GM13976 (cell line): ENCODE measurements at regions not wholly inside any gene's neighbourhood (a gene's known extent, or its start where the extent isn't known, plus 50 kb on each side); places are given as distances from the start of the nearest gene placed in this dataset.
"Not testable (repeated sequence)": the region's sequence is repeated elsewhere in the genome, so short reads cannot be mapped to it uniquely, and the experiment has no call there.

Source experiments
- DNase-seq: peaks from one replicate; pipeline ENCODE4 v3.0.0; 2012; ENCODE audit warnings: low spot score
- CTCF ChIP-seq: IDR thresholded peaks from 2 replicates; pipeline ENCODE4 v1.5.1; 2012; ENCODE audit warnings: borderline replicate concordance, mild to moderate bottlenecking; ENCODE audit not compliant: insufficient read depth; ENCODE audit errors: extremely low read depth, missing control alignments, control extremely low read depth
- in situ Hi-C: fragments of 300-500 bp; cut with MboI; formaldehyde crosslinking; loops from one replicate; pipeline ENCODE4 v1.12.0; 2022; ENCODE audit warnings: low sequenced_read_pairs, mixed read lengths, inconsistent platforms; ENCODE audit not compliant: unreplicated experiment

GRCh38 chr10:6802759-6803426 is 222.8 kb upstream of the PRKCQ start:
- DNase-seq = no peak
- no peak for TF ChIP-seq CTCF
- in situ Hi-C loops = no loop called here

DNA sequence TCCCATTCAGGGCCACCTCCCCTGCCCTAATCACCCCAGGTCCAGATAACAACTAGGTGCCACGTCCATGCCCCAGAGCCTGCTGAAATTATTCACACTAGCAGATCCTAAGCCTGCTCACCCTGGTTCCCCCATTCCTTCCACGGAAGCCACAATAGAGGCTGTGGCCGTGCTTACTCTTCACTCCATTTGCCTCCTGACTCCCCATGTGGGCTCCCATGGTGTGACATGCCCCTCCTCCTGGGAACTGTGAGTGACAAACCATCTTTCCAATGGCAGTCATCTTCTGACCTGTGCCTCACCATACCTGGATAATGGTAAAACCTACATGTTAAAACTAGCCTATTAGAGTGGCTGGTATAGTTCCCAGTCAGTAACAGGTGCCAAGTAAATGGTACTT is 216.2 kb upstream of the PRKCQ start:
- TF ChIP-seq CTCF = no peak
- in situ Hi-C loops = no loop called here
- DNase-seq = no peak

GRCh38 chr10:6795541-6795940 is 215.5 kb upstream of the PRKCQ start:
- TF ChIP-seq CTCF = no peak
- in situ Hi-C loops = no loop called here
- DNase-seq = no peak

DNA sequence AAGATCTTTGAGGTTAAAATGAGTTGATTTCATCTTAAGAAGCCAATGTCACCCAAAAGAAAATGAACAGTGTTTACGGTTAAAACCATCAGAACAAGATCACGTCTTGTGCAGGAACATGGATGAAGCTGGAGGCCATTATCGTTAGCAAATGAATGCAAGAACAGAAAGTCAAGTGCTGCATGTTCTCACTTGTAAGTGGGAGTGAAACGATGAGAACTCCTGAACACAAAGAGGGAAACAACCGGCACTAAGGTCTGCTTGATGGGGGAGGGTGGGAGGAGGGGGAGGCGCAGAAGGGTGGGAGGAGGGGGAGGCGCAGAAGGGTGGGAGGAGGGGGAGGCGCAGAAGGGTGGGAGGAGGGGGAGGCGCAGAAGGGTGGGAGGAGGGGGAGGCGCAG is 214.8 kb upstream of the PRKCQ start:
- in situ Hi-C loops = not testable (repeated sequence)

DNA sequence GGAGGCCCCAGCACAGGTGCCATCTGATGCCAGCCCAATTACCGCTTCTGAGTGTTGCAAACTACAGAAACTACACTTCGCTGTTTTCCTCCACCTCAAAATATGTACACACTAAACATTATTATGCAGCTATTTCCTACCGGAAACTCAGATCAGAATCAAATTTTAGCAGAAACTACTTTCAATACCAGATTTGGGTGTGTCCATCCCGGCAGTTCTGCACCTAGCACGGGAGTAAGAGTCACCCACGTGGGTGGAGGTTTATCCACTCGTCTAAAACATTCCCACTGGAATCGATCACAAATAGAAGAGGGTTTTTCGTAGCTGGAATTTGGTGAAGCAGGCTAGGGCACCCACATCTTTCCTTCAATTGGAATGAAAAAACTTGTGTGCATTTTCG is 214.4 kb upstream of the PRKCQ start:
- no peak for DNase-seq
- no peak for TF ChIP-seq CTCF
- in situ Hi-C loops = no loop called here

More for the DNA sequence above, 214.8 kb upstream of the PRKCQ start:
- not testable (repeated sequence) for DNase-seq

GRCh38 chr10:6788731-6789130 is 208.7 kb upstream of the PRKCQ start:
- TF ChIP-seq CTCF = no peak
- in situ Hi-C loops = no loop called here
- no peak for DNase-seq

- TF ChIP-seq CTCF = no peak
- in situ Hi-C loops = no loop called here
- no peak for DNase-seq
These were observed 208.2 kb upstream of the PRKCQ start for GRCh38 chr10:6788231-6788630.
